Gastrocnemius medialis (tissue), 4 donors: ENCODE measurements at regions not wholly inside any gene's neighbourhood (a gene's known extent, or its start where the extent isn't known, plus 50 kb on each side); places are given as distances from the start of the nearest gene placed in this dataset.

Source experiments
- ATAC-seq, 2 donors: fragments of 150-250 bp; one replicate each; pipeline ENCODE4 v1.9.1; 2016
- DNase-seq, 2 donors: peaks; one replicate each; pipeline ENCODE4 v3.0.0-alpha.2; 2019
- H3K27ac ChIP-seq, 4 donors: fragments of 200-600 bp; sonication (generic); 1 replicate in 1 of 4; 2 replicates in 3 of 4; pipeline ENCODE4 v1.5.1; 2016 to 2018; ENCODE audit warnings: mild to moderate bottlenecking in 2 of 4, moderate library complexity in 1 of 4
- H3K27me3 ChIP-seq, 3 donors: fragments of 200-600 bp; sonication (generic) in 2 of 3; 1 replicate in 1 of 3; 2 replicates in 2 of 3; pipeline versions ENCODE4 v1.5.1 to v1.6.0; 2016 to 2019; ENCODE audit warnings: mild to moderate bottlenecking in 1 of 3, moderate library complexity in 1 of 3
- H3K36me3 ChIP-seq, 2 donors: fragments of 200-600 bp; sonication (generic) in 1 of 2; one replicate each; pipeline ENCODE4 v1.5.1; 2017 to 2018
- H3K4me1 ChIP-seq, 2 donors: fragments of 200-600 bp; sonication (generic) in 1 of 2; one replicate each; pipeline ENCODE4 v1.5.1; 2016 to 2017; ENCODE audit warnings: mild to moderate bottlenecking in 2 of 2
- H3K4me3 ChIP-seq, 4 donors: fragments of 200-600 bp; sonication (generic) in 3 of 4; 1 replicate in 1 of 4; 2 replicates in 3 of 4; pipeline ENCODE4 v1.5.1; 2016 to 2019; ENCODE audit warnings: mild to moderate bottlenecking in 2 of 4
- H3K9me3 ChIP-seq, 3 donors: fragments of 200-600 bp; sonication (generic) in 2 of 3; 1 replicate in 1 of 3; 2 replicates in 2 of 3; pipeline ENCODE4 v1.5.1; 2016 to 2019
- CTCF ChIP-seq, 5 experiments: fragments of 450-650 bp in 3 of 5; fragments of 200-600 bp in 2 of 5; sonication (generic) in 2 of 5; IDR thresholded peaks in 4 of 5; conservative IDR thresholded peaks in 1 of 5; 1 replicate in 4 of 5; 2 replicates in 1 of 5; pipeline ENCODE4 v1.5.1; 2016 to 2019; ENCODE audit warnings: antibody characterized with exemption in 5 of 5, mild to moderate bottlenecking in 3 of 5, moderate library complexity in 3 of 5
- POLR2A ChIP-seq, 2 donors: fragments of 450-650 bp; IDR thresholded peaks; one replicate each; pipeline ENCODE4 v1.6.1; 2017; ENCODE audit warnings: antibody characterized with exemption in 2 of 2, mild to moderate bottlenecking in 2 of 2, moderate library complexity in 2 of 2
- in situ Hi-C, 4 donors: fragments of 200-750 bp; cut with MboI; loops; one replicate each; pipeline versions ENCODE4 v1.15.0 to v1.8.0; 2017; ENCODE audit warnings: low sequenced_read_pairs in 4 of 4
- intact Hi-C: fragments of 100-400 bp; cut with DNase I; formaldehyde crosslinking; loops from one replicate; pipeline ENCODE4 v1.15.1; 2023; ENCODE audit warnings: low total_unique reads

GRCh38 chr16:49931916-49932315 is 76.0 kb upstream of the ZNF423 start:
- Histone ChIP-seq H3K4me1 (no peaks in the 10 kb centered on the region), H3K4me3 (no peak overlapping the region), H3K27me3 (no peaks in the 10 kb centered on the region), H3K36me3 (no peaks in the 10 kb centered on the region), H3K9me3 (no peaks in the 10 kb centered on the region), H3K27ac (no peak overlapping the region)
- in situ Hi-C loops = no loop called here
- TF ChIP-seq CTCF (IDR thresholded peaks at IDR 0.05 in 4 of 5, conservative IDR thresholded peaks at IDR 0.05 in 1 of 5) (no peak), POLR2A (IDR thresholded peaks at IDR 0.05) (no peak)
- no peak for DNase-seq
- intact Hi-C loops = no loop called here
- ATAC-seq = no peak

DNA sequence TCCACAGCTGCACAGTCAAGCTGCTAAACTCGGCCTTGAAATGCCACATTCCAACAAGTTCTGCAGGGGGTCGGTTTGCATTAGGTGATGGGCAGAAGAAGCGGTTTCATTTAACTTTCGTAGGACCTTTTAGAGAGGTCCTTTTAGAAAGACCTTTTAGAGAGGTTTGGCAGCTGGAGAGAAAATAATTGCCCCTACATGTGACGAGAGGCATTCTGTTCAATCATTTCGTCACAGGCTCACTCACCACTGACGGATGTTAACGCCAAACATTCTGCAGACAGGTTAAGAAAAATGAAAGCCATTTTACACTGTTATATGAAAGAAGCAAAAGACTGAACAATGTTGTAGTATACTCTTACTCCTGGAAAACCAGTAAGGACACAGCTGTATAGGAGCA is 76.5 kb upstream of the ZNF423 start:
- Histone ChIP-seq H3K27me3 (no peaks in the 10 kb centered on the region), H3K4me3 (no peak overlapping the region), H3K4me1 (no peaks in the 10 kb centered on the region), H3K9me3 (no peaks in the 10 kb centered on the region), H3K27ac (no peak overlapping the region), H3K36me3 (no peaks in the 10 kb centered on the region)
- TF ChIP-seq CTCF (IDR thresholded peaks at IDR 0.05 in 4 of 5, conservative IDR thresholded peaks at IDR 0.05 in 1 of 5) (no peak), POLR2A (IDR thresholded peaks at IDR 0.05) (no peak)
- no peak for DNase-seq
- in situ Hi-C loops (no loop called here), intact Hi-C loops (no loop called here)
- no peak for ATAC-seq

DNA sequence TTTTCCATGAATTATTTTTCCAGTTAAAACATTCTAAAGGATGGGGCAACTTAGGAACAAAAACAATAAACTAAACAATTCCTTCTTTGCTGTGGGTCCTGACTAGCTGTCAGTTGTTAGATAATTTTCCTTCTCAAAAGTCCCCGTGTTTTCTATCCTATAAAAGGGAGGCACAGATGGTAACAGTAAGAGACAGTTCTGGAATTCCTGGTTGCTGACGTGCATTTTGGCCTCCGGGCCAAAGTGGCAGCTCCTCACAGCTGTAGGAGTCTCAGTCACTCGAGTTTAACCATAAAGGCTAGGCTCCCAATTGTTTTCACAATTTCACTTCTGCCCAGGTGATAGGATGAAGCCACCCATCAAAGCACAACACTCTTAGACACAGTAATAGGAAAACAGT is 77.0 kb upstream of the ZNF423 start:
- H3K4me3 ChIP-seq = no peak overlapping the region
- H3K27ac ChIP-seq = no peak overlapping the region
- in situ Hi-C loops = no loop called here

DNA sequence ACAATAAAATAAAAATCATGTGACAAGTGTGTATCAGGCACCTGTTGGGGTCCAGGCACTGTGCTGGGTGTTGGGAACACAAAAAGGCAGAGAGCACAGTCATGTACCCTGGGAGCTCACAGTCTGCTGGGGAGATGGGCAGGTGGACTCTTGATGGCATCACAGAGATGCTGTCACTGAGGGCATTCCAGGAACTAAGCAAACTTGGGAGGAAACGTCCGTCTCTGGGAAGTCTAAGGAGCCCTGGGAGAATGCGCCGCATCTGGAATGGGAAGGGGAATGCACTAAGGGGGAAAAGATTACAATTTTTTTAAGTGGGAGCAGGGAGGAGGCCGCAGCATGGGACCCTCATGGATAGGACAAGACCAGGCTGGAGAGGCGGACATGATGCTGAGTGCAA is 80.9 kb upstream of the ZNF423 start:
- in situ Hi-C loops (no loop called here), intact Hi-C loops (no loop called here)
- no peaks in the 10 kb centered on the region for H3K9me3 ChIP-seq
- H3K36me3 ChIP-seq = no peaks in the 10 kb centered on the region
- TF ChIP-seq POLR2A (IDR thresholded peaks at IDR 0.05) (no peak), CTCF (IDR thresholded peaks at IDR 0.05 in 4 of 5, conservative IDR thresholded peaks at IDR 0.05 in 1 of 5) (no peak)
- H3K4me1 ChIP-seq = no peaks in the 10 kb centered on the region
- ATAC-seq (no peak), DNase-seq (no peak)
- no peak overlapping the region for H3K4me3 ChIP-seq
- H3K27me3 ChIP-seq = no peaks in the 10 kb centered on the region
- no peak overlapping the region for H3K27ac ChIP-seq

More for the DNA sequence above, 77.0 kb upstream of the ZNF423 start:
- Histone ChIP-seq H3K36me3 (no peaks in the 10 kb centered on the region), H3K9me3 (no peaks in the 10 kb centered on the region), H3K4me1 (no peaks in the 10 kb centered on the region), H3K27me3 (no peaks in the 10 kb centered on the region)
- TF ChIP-seq CTCF (IDR thresholded peaks at IDR 0.05 in 4 of 5, conservative IDR thresholded peaks at IDR 0.05 in 1 of 5) (no peak), POLR2A (IDR thresholded peaks at IDR 0.05) (no peak)
- intact Hi-C loops = no loop called here
- ATAC-seq (no peak), DNase-seq (no peak)

DNA sequence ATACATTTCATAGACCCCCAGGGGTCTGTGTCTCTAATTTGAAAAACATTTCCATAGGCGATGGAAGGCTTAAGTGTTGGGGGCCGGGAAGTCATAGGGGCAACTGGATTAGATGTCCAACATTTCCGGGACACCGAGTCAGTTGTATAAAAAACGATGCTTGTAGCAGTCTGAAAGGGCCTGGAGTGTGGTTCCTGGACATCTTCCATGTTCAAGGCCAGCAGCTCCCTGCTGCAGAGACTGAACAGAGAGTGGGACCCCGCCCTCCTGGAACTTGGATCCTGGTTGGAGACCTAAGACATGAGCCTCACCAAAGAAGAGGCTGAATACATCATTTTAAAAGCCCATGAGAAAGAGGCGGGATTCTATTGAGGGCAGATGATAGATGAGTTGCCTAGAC is 82.0 kb upstream of the ZNF423 start:
- Histone ChIP-seq H3K4me3 (no peak overlapping the region), H3K4me1 (no peaks in the 10 kb centered on the region), H3K27me3 (no peaks in the 10 kb centered on the region), H3K27ac (no peak overlapping the region), H3K9me3 (no peaks in the 10 kb centered on the region), H3K36me3 (no peaks in the 10 kb centered on the region)
- DNase-seq (no peak), ATAC-seq (no peak)
- in situ Hi-C loops = no loop called here
- TF ChIP-seq CTCF (IDR thresholded peaks at IDR 0.05 in 4 of 5, conservative IDR thresholded peaks at IDR 0.05 in 1 of 5) (no peak), POLR2A (IDR thresholded peaks at IDR 0.05) (no peak)
- intact Hi-C loops = no loop called here
